Hepatocyte (in vitro differentiated cells): ENCODE measurements at regions not wholly inside any gene's neighbourhood (a gene's known extent, or its start where the extent isn't known, plus 50 kb on each side); places are given as distances from the start of the nearest gene placed in this dataset.
A peak's percentile ranks its signal among the peaks of the same experiment; 100 is the strongest.

ENCODE experiments used
- DNase-seq: peaks from one replicate; pipeline ENCODE4 v3.0.0-alpha.2; 2016; ENCODE audit warnings: low spot score
- H2AFZ ChIP-seq: fragments of 200-600 bp; sonication (generic); 2 replicates; pipeline ENCODE4 v1.6.0; 2016; ENCODE audit warnings: antibody characterized with exemption, mild to moderate bottlenecking
- H3K27ac ChIP-seq: fragments of 200-600 bp; sonication (generic); 2 replicates; pipeline ENCODE4 v1.5.1; 2016; ENCODE audit warnings: mild to moderate bottlenecking
- H3K27me3 ChIP-seq: fragments of 200-600 bp; sonication (generic); 2 replicates; pipeline ENCODE4 v1.6.1; 2016
- H3K36me3 ChIP-seq: fragments of 200-600 bp; sonication (generic); replicated peaks from 2 replicates; pipeline ENCODE4 v1.5.1; 2016; ENCODE audit warnings: low read depth; ENCODE audit not compliant: insufficient read depth
- H3K4me1 ChIP-seq: fragments of 200-600 bp; sonication (generic); 2 replicates; pipeline ENCODE4 v1.5.1; 2016; ENCODE audit warnings: mild to moderate bottlenecking, moderate library complexity; ENCODE audit not compliant: insufficient read depth
- H3K4me2 ChIP-seq: fragments of 200-600 bp; sonication (generic); 2 replicates; pipeline ENCODE4 v1.6.0; 2016
- H3K4me3 ChIP-seq: fragments of 200-600 bp; sonication (generic); 2 replicates; pipeline ENCODE4 v1.5.1; 2016; ENCODE audit warnings: mild to moderate bottlenecking
- H3K79me2 ChIP-seq: fragments of 200-600 bp; sonication (generic); 2 replicates; pipeline ENCODE4 v1.6.0; 2017; ENCODE audit warnings: mild to moderate bottlenecking
- H3K9me2 ChIP-seq: fragments of 200-600 bp; sonication (generic); replicated peaks from 2 replicates; pipeline ENCODE4 v1.6.0; 2017; ENCODE audit warnings: mild to moderate bottlenecking; ENCODE audit not compliant: insufficient read depth
- H3K9me3 ChIP-seq: fragments of 200-600 bp; sonication (generic); 2 replicates; pipeline ENCODE4 v1.5.1; 2016; ENCODE audit warnings: low read depth, mild to moderate bottlenecking
- H4K20me1 ChIP-seq: fragments of 200-600 bp; sonication (generic); 2 replicates; pipeline ENCODE4 v1.6.0; 2016; ENCODE audit warnings: mild to moderate bottlenecking; ENCODE audit not compliant: insufficient read depth, poor library complexity, severe bottlenecking
- EZH2 ChIP-seq: fragments of 200-600 bp; sonication (generic); IDR thresholded peaks from 2 replicates; pipeline ENCODE4 v1.6.1; 2016; ENCODE audit warnings: antibody characterized with exemption, mild to moderate bottlenecking, borderline replicate concordance
- EZH2phosphoT487 ChIP-seq: fragments of 200-600 bp; sonication (generic); IDR thresholded peaks from one replicate; pipeline ENCODE4 v1.6.1; 2018; ENCODE audit warnings: antibody characterized with exemption, mild to moderate bottlenecking, low read depth, moderate library complexity; ENCODE audit not compliant: unreplicated experiment, severe bottlenecking
- WGBS: methylation state at CpG from one replicate; pipeline ENCODE4 v1.1.6; 2016; ENCODE audit warnings: low lambda C conversion rate; ENCODE audit errors: missing lambda C conversion rate; 5-methylcytosine and 5-hydroxymethylcytosine counted together
- TF ChIP-seq, protein P1 (sequence below): fragments of 200-600 bp; sonication (generic); IDR thresholded peaks from 2 replicates; pipeline ENCODE4 v1.5.1; 2016; ENCODE audit warnings: antibody characterized with exemption, mild to moderate bottlenecking; ENCODE audit not compliant: poor library complexity

DNA sequence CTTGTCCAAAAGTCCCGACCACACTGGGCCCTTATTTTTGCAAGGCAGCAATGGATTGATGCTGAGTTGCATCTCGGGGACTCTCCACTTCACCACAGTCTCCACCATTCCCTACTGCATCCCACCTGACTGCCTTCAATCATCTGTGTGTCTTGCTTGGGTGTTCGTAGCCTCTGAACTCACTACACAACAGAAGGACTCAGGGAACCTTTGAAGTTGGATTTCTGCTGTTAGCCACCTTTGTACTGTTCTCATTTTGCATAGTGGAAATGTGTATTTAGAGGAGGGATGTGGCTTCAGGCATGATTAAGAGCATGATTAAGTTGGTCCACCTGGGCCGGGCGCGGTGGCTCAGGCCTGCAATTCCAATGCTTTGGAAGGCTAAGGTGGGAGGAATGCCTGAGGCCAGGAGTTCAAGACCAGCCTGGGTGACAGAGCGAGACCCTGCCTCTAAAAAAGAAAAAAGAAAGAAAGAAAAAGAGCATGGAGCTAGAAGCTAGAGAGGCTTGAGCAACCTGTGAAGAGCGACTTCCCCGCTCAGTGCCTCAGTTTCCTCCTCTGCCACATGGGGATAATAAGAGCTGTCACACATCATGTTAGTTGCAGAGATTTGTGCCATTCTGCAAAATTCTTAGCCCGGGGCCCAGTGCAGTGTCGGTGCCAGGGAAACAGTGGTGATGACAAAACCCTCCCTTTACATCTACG is 121.3 kb upstream of the PTPN1 start:
- H3K4me3 ChIP-seq = no peak overlapping the region
- H3K79me2 ChIP-seq = no peaks in the 10 kb centered on the region
- no peak for DNase-seq
- peak overlapping the region; percentile 5 for H3K4me2 ChIP-seq
- 65% methylated on average over 12 of the region's 12 CpGs for WGBS
- peaks cover 9% of the 10 kb centered on the region for H3K4me1 ChIP-seq
- no peaks in the 10 kb centered on the region for H3K9me2 ChIP-seq
- no peaks in the 10 kb centered on the region for H3K27me3 ChIP-seq
- H3K27ac ChIP-seq = no peak overlapping the region
- no peaks in the 10 kb centered on the region for H3K36me3 ChIP-seq
- no peaks in the 10 kb centered on the region for H4K20me1 ChIP-seq
- TF ChIP-seq EZH2phosphoT487 (no peak), EZH2 (no peak)
- TF ChIP-seq, protein P1, sequence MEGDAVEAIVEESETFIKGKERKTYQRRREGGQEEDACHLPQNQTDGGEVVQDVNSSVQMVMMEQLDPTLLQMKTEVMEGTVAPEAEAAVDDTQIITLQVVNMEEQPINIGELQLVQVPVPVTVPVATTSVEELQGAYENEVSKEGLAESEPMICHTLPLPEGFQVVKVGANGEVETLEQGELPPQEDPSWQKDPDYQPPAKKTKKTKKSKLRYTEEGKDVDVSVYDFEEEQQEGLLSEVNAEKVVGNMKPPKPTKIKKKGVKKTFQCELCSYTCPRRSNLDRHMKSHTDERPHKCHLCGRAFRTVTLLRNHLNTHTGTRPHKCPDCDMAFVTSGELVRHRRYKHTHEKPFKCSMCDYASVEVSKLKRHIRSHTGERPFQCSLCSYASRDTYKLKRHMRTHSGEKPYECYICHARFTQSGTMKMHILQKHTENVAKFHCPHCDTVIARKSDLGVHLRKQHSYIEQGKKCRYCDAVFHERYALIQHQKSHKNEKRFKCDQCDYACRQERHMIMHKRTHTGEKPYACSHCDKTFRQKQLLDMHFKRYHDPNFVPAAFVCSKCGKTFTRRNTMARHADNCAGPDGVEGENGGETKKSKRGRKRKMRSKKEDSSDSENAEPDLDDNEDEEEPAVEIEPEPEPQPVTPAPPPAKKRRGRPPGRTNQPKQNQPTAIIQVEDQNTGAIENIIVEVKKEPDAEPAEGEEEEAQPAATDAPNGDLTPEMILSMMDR = no peak
- no peak overlapping the region for H2AFZ ChIP-seq
- no peaks in the 10 kb centered on the region for H3K9me3 ChIP-seq

DNA sequence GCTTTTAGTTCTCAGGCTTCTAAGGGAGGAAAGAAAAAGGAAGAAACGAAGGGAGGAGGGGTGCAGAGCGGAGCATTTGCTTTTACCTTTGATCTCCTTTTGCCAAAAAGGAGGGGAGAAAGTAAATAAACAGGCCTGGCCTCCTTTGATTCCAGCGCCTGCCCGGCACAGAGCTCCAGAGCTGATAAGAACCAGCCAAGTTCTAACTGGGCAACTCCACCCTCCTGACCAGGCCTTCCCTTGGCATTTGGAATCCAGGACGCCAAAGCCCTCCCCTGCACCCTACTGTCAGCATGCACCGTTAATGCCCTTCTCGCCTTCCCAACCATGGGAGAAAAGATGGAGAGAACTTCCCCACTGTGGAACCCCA is 120.8 kb upstream of the PTPN1 start:
- Histone ChIP-seq H2AFZ (no peak overlapping the region), H3K4me2 (peak overlapping the region; percentile 5), H3K27ac (no peak overlapping the region), H3K79me2 (no peaks in the 10 kb centered on the region), H3K27me3 (no peaks in the 10 kb centered on the region), H3K9me2 (no peaks in the 10 kb centered on the region), H3K36me3 (no peaks in the 10 kb centered on the region), H3K4me1 (peaks cover 9% of the 10 kb centered on the region), H3K4me3 (no peak overlapping the region), H4K20me1 (no peaks in the 10 kb centered on the region), H3K9me3 (no peaks in the 10 kb centered on the region)
- 36% methylated on average over 7 of the region's 7 CpGs for WGBS
- TF ChIP-seq EZH2 (no peak), EZH2phosphoT487 (no peak)
- TF ChIP-seq, protein P1 = no peak
- no peak for DNase-seq

DNA sequence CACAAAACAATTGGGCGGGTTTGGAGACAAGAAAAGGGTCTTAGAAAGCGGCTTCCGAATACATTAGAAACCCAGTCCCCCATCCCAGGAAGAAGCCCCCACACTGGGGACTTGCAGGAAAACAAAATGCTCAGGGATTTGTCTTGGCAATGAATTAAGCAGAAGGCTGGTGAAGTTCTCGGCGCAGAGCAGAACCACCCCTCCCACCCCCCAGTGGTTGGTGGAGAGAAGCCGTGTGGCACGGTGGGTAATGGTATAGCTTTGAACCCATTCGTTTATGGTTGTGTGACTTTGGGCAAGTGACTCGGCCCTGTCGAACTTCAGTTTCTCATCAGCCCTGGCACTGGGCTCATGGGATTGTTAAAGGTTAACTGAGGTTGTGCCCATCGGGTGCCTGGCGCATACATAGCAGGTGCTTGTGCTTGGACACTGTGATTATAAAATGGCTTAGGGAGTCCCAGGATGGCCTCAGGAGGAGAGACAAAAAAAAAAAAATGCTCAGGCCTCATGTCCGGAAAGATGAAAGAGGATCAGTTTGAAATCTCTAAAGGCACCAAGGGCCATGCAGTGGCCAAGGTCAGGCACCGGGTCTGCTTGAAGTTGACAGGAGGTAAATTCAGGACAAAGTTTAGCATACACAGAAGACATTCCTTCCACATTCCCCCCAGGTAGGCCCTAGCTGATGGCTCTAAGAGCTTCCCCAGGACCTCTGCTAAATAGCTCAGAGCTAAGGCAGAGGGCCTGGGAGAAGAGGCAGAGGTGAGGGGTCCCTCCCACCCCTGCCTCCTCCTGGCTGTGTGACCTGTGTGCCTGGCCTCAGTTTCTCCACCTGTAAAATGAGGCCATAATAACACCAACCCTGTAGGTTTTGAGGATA is 120.1 kb upstream of the PTPN1 start:
- H3K79me2 ChIP-seq = no peaks in the 10 kb centered on the region
- no peak overlapping the region for H3K27ac ChIP-seq
- no peak overlapping the region for H3K4me3 ChIP-seq
- H4K20me1 ChIP-seq = no peaks in the 10 kb centered on the region
- H3K27me3 ChIP-seq = no peaks in the 10 kb centered on the region
- no peaks in the 10 kb centered on the region for H3K9me3 ChIP-seq
- no peak for DNase-seq
- H3K36me3 ChIP-seq = no peaks in the 10 kb centered on the region
- H3K9me2 ChIP-seq = no peaks in the 10 kb centered on the region
- TF ChIP-seq, protein P1 = no peak
- peaks cover 14% of the 10 kb centered on the region for H3K4me1 ChIP-seq
- 79% methylated on average over 14 of the region's 14 CpGs for WGBS
- peak overlapping the region; percentile 5 for H3K4me2 ChIP-seq
- H2AFZ ChIP-seq = no peak overlapping the region
